AG04450 (cell line): ENCODE measurements at regions not wholly inside any gene's neighbourhood (a gene's known extent, or its start where the extent isn't known, plus 50 kb on each side); places are given as distances from the start of the nearest gene placed in this dataset.

Experiments
- CTCF ChIA-PET: fragments of 300-600, 350-600 bp; formaldehyde crosslinking; extraction: SDS; loops from one replicate; lab custom pipeline; 2022; ENCODE audit warnings: antibody characterized with exemption, inconsistent platforms; lab: Charles Lee
- POLR2A ChIA-PET: fragments of 350-600 bp; formaldehyde crosslinking; extraction: SDS; loops from one replicate; lab custom pipeline; 2021; ENCODE audit warnings: antibody characterized with exemption, inconsistent platforms; lab: Yijun Ruan, JAX
- DNase-seq: peaks from one replicate; pipeline ENCODE4 v3.0.0-alpha.2; 2011; ENCODE audit warnings: low read depth, low spot score
- H3K27ac ChIP-seq: one replicate; pipeline ENCODE4 v1.5.1; 2012; ENCODE audit warnings: low read depth, low read length, control low read depth
- H3K27me3 ChIP-seq: one replicate; pipeline ENCODE4 v1.6.0; 2012; ENCODE audit warnings: low read length; ENCODE audit not compliant: control insufficient read depth, insufficient read depth
- H3K4me3 ChIP-seq: 2 replicates; pipeline ENCODE4 v1.5.1; 2011; ENCODE audit warnings: mild to moderate bottlenecking, low read depth, low read length, control low read depth
- H3K9me3 ChIP-seq: 2 replicates; pipeline ENCODE4 v1.5.1; 2012; ENCODE audit warnings: low read length; ENCODE audit not compliant: control insufficient read depth, insufficient read depth
- CTCF ChIP-seq: IDR thresholded peaks from 2 replicates; pipeline ENCODE4 v1.5.1; 2011; ENCODE audit warnings: low read depth, low read length, control low read depth, inconsistent platforms

- ChIA-PET POLR2A (no interaction called here), CTCF (interaction anchor here (0.6 kb wide), 1 partner anchor 250 kb away, joined by 6 read pairs; the partner anchor contains the start of gene FRMD6)
- H3K9me3 ChIP-seq = no peaks in the 10 kb centered on the region
- TF ChIP-seq CTCF = no peak
- no peak overlapping the region for H3K27ac ChIP-seq
- no peak for DNase-seq
- no peaks in the 10 kb centered on the region for H3K27me3 ChIP-seq
- no peak overlapping the region for H3K4me3 ChIP-seq
These were observed 161.2 kb downstream of the TMX1 start for GRCh38 chr14:51401272-51401671.

- CTCF ChIA-PET = interaction anchor here (0.6 kb wide), 1 partner anchor 250 kb away, joined by 6 read pairs; the partner anchor contains the start of gene FRMD6
- Histone ChIP-seq H3K27ac (no peak overlapping the region), H3K4me3 (no peak overlapping the region), H3K27me3 (no peaks in the 10 kb centered on the region), H3K9me3 (no peaks in the 10 kb centered on the region)
- POLR2A ChIA-PET = no interaction called here
- no peak for DNase-seq
- TF ChIP-seq CTCF = no peak
These were observed 161.7 kb downstream of the TMX1 start for GRCh38 chr14:51401756-51402155.

DNA sequence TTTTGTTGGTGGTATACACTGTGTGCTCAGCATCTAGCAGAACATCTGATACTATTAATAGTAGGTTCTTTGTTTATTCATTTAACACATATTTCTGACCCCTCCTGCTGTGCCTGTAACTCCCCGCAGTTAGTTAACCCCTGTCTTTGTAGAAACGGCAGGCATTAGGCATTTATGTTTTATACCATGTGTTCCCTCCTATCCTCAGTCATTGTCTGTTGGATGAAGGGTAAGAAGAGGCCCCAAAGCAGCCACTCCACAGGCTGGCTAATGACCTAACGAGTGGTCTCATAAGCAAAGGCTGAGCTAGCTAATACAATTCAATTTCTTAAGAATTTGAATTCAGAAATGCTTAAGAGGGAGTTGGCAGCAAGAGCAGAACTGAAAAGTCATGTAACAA, 170.8 kb downstream of the TMX1 start:
- Histone ChIP-seq H3K4me3 (no peak overlapping the region), H3K9me3 (no peaks in the 10 kb centered on the region), H3K27me3 (no peaks in the 10 kb centered on the region), H3K27ac (no peak overlapping the region)
- ChIA-PET POLR2A (no interaction called here), CTCF (no interaction called here)
- no peak for TF ChIP-seq CTCF
- DNase-seq = no peak

- no peaks in the 10 kb centered on the region for H3K27me3 ChIP-seq
- H3K27ac ChIP-seq = no peak overlapping the region
- POLR2A ChIA-PET = no interaction called here
- TF ChIP-seq CTCF = no peak
- no peak overlapping the region for H3K4me3 ChIP-seq
- DNase-seq = no peak
- H3K9me3 ChIP-seq = peaks cover 11% of the 10 kb centered on the region
- CTCF ChIA-PET = no interaction called here
These were observed 179.6 kb downstream of the TMX1 start for GRCh38 chr14:51419685-51420084.

GRCh38 chr14:51422704-51423103, 182.7 kb downstream of the TMX1 start:
- H3K4me3 ChIP-seq = no peak overlapping the region
- H3K27me3 ChIP-seq = no peaks in the 10 kb centered on the region
- H3K27ac ChIP-seq = no peak overlapping the region
- ChIA-PET CTCF (no interaction called here), POLR2A (no interaction called here)
- no peak for TF ChIP-seq CTCF
- DNase-seq = no peak
- H3K9me3 ChIP-seq = peaks cover 11% of the 10 kb centered on the region
